SW 1271 (cell line): ENCODE measurements at regions not wholly inside any gene's neighbourhood (a gene's known extent, or its start where the extent isn't known, plus 50 kb on each side); places are given as distances from the start of the nearest gene placed in this dataset.
"Not testable (repeated sequence)": the region's sequence is repeated elsewhere in the genome, so short reads cannot be mapped to it uniquely, and the experiment has no call there.

ENCODE experiments used
- DNase-seq, 2 experiments: peaks; one replicate each; lab custom pipeline; 2025; lab: John Stamatoyannopoulos, UW

GRCh38 chr2:207328944-207329386, 163.2 kb upstream of the KLF7 start:
- DNase-seq: no peak

DNA sequence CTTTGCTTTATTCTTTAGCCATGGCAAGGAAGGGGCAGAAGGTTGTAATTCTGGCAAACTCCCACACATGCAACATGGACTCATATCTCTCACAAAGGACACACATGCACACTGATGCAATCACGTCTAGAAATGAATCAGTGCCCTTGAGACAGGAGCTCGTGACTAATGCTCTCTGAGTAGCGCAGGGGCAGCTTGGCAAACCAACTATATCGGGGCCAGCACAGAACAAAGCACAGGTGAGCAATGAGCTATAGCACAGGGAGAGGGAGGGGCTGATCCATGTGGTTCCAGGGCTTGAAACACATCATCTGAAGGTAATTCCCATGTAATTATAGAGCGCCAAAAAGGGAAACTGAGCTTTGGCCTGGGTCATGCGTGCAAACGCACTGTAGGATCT, 165.2 kb upstream of the KLF7 start:
- DNase-seq: peak in 1 of 2 experiments; percentile 15

DNA sequence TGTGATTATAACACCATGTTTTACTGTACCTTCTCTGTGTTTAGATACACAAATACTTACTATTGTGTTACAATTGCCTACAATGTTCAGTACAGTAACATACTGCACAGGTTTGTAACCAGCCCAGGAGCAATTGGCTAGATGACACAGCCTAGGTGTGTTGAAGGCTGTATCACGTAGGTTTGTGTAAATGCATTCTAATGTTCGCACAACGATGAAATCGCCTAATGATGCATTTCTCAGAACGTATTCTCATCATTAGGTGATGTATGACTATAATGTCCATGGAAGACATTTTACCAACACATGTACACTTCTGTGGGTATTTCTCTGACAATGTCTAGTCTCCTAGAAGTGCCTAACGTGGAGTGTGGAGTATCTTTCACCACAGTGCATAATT, 165.9 kb upstream of the KLF7 start:
- DNase-seq: no peak

DNA sequence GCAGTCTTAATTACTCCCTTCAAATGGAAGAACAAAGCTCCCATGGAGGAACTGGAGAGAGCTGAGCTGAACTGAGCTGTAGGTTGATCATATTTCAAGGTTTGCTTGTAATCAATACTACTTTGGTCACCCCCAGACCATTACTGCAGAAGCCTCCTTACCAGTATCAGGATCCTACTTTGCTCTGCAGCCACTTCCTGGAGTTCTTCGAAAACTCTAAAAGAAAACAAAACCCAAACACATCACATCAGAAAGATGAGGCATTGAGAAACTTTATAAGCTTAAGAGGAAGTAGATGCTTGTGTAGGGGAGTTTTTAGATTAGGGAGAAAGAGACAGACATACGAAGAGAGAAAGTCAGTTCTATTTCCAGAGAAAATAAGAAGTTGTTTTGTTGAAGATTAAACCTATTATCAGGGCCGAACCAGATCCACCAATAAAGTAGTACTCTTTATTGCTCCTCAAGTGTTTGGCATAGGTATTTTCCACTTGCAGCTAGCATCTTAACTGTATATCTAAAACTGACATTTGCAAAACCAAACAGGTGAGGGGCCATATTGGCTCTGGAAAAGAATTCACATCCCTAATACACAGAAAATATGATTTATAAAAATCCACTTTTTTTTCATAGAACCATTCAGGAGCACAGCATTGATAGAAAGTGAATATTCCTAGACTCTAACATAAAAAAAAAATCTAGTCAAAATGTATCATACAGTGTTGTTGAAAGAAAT, 166.9 kb upstream of the KLF7 start:
- no peak for DNase-seq

DNA sequence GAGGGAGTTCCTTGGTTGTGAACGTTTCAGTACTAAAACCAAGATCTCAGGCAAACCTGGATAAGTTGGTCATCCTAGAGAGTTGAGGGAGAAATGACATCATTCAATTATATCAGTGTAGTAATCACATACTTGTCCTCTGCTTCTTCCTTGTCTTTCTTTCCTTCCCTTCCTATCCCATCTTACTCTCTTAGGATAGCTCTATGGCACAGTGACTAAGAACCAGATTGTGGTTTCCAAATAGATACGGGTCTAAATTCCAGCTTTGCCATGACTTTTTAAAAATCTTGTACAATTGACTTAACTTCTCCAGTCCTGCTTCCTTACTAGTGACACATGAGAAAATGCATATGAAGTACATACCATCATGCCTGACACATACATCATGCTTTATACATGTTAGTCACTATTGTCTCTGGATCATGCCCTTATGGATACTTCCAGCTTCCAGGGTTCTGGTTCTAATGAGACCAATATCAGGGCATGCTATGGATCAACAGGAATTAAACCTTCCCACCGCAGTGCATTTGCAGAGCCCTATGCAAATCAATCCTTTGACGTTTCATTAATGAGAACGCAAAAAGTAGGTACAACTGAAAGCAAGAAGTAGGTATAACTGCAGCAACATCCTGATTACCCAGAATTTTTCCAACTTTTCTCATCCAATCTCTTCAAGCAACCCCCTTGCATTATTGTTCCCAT, 168.0 kb upstream of the KLF7 start:
- no peak for DNase-seq

DNA sequence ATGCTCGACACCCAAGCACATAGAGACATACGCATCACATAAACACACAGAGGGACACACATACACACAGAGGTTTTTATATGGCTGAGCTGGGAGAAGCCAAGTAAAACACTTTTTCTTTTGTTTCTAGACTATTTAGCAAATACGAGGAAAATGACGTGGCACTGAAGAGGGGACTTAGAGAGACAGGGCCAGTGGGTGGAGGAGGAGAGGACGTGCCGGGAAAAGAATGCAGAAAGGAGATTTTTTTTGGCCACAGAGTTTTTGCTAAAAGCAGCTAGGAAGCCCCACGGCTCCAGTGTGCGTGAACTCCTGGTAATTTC, 168.5 kb upstream of the KLF7 start:
- no peak for DNase-seq

GRCh38 chr2:207334624-207335371, 169.1 kb upstream of the KLF7 start:
- peak; percentile 90 to 92 for DNase-seq

DNA sequence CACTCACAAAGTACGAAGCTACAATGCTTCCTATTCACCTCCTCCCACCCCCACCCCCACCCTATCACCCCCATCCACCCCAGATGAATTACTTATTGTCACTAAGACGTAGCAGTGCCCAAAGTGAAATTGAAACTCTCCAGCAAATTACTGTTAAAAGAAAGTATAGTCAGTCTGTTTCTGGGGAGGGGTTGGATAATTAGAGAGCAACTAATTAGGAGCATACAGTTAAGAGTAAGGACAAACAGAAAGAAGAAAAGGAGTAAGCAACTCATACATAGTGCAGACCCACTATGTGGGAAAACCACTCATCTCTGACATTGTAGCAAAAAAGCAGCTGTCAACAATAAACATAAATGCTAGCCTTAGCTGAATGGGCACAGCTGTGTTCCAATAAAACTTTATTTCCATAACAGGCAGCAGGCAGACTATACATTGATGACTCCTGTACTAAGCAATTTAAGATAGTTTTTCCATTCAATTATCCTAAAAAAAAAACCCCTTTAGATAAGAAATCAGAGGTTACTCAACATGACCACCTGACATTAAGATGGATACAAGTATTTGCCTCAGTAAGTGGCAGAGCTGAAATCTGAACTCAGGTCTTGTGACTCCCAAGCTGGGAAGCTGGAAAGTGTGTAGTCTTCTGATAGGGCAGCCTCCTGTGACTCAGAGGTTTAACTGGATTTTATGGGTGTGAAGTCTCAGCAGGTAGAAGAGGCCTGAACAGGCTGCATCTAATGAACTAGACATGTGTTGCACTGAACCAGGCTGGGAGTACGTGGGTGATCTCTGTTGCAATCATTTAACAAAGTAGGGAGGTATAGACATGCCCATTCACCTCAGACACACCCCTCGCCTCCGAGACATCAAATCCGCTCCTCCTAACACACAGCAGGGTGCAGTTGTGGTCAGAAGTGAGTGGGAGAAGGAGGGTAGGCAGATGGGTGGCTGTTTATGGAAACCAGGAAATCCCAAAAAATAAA, 171.8 kb upstream of the KLF7 start:
- peak; percentile 9 to 30 for DNase-seq

DNA sequence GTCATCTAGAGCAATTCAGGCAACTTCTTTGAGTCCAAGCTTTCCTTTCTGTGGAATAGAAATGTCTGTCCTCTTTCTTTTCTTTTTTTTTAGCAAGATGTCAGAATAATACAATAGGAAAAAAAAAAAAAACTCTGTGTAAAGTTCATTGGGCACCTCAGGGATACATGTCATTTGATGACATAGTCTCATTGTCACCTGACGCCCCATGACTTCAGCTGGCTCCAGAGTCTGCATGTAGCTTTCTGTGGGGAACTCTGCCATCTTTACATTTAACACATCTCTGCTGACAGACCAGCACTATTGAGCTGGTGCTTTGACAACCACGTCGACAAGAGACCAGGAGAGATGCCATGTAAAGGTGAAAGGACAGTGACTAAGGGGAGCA, 172.5 kb upstream of the KLF7 start:
- no peak for DNase-seq

GRCh38 chr2:207338610-207339009, 172.9 kb upstream of the KLF7 start:
- no peak for DNase-seq

- DNase-seq: no peak
These were observed 175.5 kb upstream of the KLF7 start for GRCh38 chr2:207341112-207341750.

DNA sequence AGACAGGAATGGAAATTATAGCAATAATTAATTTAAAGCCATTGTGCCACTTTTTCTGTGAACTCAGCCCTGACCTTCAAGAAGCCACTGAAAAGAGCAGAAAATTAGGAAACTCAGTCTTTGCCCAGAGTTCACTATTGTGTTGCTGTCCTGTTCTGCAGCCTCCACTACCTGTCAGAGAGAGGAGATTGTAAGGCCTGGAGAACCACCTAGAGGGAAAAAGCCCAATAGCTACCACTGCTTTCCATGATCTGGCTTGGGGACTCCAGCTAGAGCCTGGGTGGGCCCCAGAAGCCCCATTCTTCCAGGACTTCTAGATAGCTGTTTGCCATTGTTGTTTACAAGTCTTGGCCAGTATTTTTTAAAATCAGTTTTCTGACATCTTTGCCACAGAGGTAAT, 176.1 kb upstream of the KLF7 start:
- DNase-seq: no peak

- DNase-seq: not testable (repeated sequence)
These were observed 179.0 kb upstream of the KLF7 start for GRCh38 chr2:207344596-207345394.

GRCh38 chr2:207351171-207351570, 178.6 kb upstream of the CREB1 start:
- no peak for DNase-seq

DNA sequence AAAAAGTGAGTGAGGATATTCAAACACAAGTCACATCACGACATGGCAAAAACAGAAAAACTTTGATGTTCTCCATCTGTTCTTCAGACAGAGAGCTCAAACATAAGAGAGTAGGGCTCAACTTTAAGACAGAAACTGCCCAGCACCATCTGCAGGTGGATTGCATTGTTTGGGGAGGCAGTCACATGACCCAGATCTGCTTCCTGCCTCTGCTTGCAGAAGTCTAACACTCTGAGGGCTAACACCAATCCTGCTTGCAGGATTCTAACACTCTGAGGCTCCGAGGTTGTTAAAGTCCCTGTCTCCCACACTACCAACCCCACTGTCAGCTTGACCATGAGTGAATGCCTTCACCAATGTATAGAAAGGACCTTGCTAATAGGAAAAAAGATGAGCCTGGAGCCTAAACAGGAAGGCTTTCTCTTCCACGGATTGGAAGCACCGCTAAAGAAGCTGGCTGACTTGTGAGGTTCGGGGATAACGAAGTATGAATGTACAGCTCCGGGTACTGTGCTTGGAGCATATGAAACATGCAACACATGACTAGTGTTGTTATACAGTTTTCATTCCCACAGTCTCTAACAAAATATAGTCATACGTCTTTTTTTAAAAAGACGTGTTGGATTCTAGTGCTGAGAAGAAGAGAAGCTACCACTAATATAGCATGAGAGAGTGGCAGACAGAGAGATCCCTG, 176.6 kb upstream of the CREB1 start:
- DNase-seq: no peak

DNA sequence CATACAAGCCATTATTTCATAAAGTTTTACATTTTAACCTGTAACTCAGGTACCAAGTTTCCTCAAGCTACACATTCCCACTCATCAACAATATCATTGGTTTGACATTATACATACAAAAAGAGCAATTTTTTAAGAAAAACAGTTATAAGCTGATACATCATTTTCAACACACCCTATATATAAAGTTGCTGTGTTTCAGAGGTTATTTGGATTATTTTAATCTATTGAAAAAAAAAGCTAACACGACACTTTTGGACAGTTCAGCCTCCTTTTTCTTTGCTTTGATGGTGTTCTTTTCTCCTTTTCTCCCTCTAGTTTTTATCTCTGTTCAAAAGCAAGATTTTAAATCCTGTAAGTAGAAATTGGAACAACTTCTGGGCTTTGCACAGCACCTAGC, 175.9 kb upstream of the CREB1 start:
- DNase-seq: no peak

DNA sequence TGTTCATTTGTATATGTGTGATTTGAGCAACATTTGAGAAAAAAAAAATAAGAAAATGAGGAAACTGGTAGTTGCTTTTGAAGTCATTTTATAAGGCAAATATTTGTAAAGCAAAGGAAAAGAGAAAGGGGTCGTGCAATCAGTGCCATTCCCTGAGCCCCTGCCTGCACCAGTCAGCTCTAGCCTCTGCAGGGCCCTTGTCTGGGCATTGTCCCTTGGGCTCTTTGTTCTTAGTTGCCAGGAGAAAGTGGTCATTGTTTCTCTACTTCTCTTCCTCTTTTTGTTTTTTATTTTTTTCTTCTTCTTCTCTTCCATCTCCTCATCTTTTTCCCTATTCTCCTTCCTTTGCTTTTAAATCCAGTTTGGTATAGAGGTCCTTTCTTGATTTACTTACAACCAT, 175.3 kb upstream of the CREB1 start:
- no peak for DNase-seq

GRCh38 chr2:207356567-207356966, 173.2 kb upstream of the CREB1 start:
- DNase-seq: no peak

- DNase-seq: no peak
These were observed 172.5 kb upstream of the CREB1 start for GRCh38 chr2:207357216-207357615.

DNA sequence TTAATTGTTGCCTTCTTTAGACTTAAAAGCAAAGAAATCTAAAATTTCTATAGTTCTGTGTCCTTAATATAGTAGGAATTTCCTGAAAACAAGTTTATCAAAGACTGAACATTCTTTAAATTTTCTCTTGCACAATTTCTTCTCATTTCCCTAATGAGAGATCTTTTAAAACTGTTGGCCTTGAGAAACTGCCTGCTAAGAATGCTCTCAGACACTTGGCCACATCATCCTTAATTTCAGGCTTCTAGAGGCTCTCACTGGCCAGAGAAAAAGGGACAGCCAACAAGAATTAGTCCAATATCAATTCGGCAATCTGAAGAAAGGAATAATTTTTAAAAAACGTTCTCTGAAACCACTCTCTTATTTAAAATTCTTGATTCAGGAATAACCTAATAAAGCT, 167.0 kb upstream of the CREB1 start:
- no peak for DNase-seq
